ENCODE measurements at regions not wholly inside any gene's neighbourhood (a gene's known extent, or its start where the extent isn't known, plus 50 kb on each side); places are given as distances from the start of the nearest gene placed in this dataset.
"Not testable (repeated sequence)": the region's sequence is repeated elsewhere in the genome, so short reads cannot be mapped to it uniquely, and the experiment has no call there.

GRCh38 chrY:20891440-20892160 is 135.7 kb downstream of the RPS4Y2 start:
- no peak for DNase-seq

- not testable (repeated sequence) for DNase-seq
Observed at GRCh38 chrY:20925350-20926091, 169.6 kb downstream of the RPS4Y2 start.

- no peak for DNase-seq
Observed at GRCh38 chrY:20929691-20930342, 173.9 kb downstream of the RPS4Y2 start.

GRCh38 chrY:20936709-20937251 is 180.9 kb downstream of the RPS4Y2 start:
- not testable (repeated sequence) for DNase-seq

- DNase-seq: no peak
Observed at GRCh38 chrY:20961512-20961911, 205.6 kb downstream of the RPS4Y2 start.

- no peak for DNase-seq
Observed at GRCh38 chrY:20967828-20968227, 211.9 kb downstream of the RPS4Y2 start.

GRCh38 chrY:20968237-20968636 is 212.3 kb downstream of the RPS4Y2 start:
- DNase-seq: peak in 1 of 3 donors; percentile 5

- DNase-seq: peak in 1 of 3 donors; percentile 12
Observed at GRCh38 chrY:20971371-20971770, 215.5 kb downstream of the RPS4Y2 start.

GRCh38 chrY:20986037-20986436 is 230.1 kb downstream of the RPS4Y2 start:
- no peak for DNase-seq

GRCh38 chrY:20990123-20990522 is 234.2 kb downstream of the RPS4Y2 start:
- no peak for DNase-seq

GRCh38 chrY:20990869-20991548 is 235.1 kb downstream of the RPS4Y2 start:
- DNase-seq: peak; percentile 6 to 18 (median 8)

- no peak for DNase-seq
Observed at GRCh38 chrY:20997355-20997754, 241.4 kb downstream of the RPS4Y2 start.

GRCh38 chrY:20998016-20998415 is 242.1 kb downstream of the RPS4Y2 start:
- no peak for DNase-seq

- DNase-seq: no peak
Observed at GRCh38 chrY:20998483-20998882, 242.6 kb downstream of the RPS4Y2 start.

GRCh38 chrY:21001102-21001501 is 245.2 kb downstream of the RPS4Y2 start:
- no peak for DNase-seq

GRCh38 chrY:21003059-21003458 is 247.2 kb downstream of the RPS4Y2 start:
- DNase-seq: no peak

GRCh38 chrY:21005531-21005930 is 249.6 kb downstream of the RPS4Y2 start:
- DNase-seq: peak; percentile 60 to 74 (median 69)

GRCh38 chrY:21021811-21022210 is 265.9 kb downstream of the RPS4Y2 start:
- no peak for DNase-seq

- DNase-seq: no peak
Observed at GRCh38 chrY:21022326-21023044, 266.6 kb downstream of the RPS4Y2 start.

GRCh38 chrY:21023906-21024305 is 268.0 kb downstream of the RPS4Y2 start:
- DNase-seq: no peak

GRCh38 chrY:21028506-21028905 is 272.6 kb downstream of the RPS4Y2 start:
- DNase-seq: no peak

GRCh38 chrY:21033363-21033762 is 277.5 kb downstream of the RPS4Y2 start:
- DNase-seq: peak in 1 of 3 donors; percentile 16

Data from suppressor macrophage treated with lipopolysaccharide for 1 hour (primary cell).